Breast epithelium (tissue), 3 donors: ENCODE measurements at regions not wholly inside any gene's neighbourhood (a gene's known extent, or its start where the extent isn't known, plus 50 kb on each side); places are given as distances from the start of the nearest gene placed in this dataset.

Source experiments
- CTCF ChIP-seq, 3 donors: fragments of 450-650 bp; IDR thresholded peaks; one replicate each; pipeline ENCODE4 v1.5.1; 2016 to 2017; ENCODE audit warnings: antibody characterized with exemption in 3 of 3, mild to moderate bottlenecking in 3 of 3, moderate library complexity in 3 of 3
- POLR2A ChIP-seq: fragments of 450-650 bp; IDR thresholded peaks from one replicate; pipeline ENCODE4 v1.6.1; 2016; ENCODE audit warnings: antibody characterized with exemption, mild to moderate bottlenecking, moderate library complexity
- POLR2AphosphoS5 ChIP-seq, 3 donors: sonication (generic); formaldehyde crosslinking; IDR thresholded peaks; one replicate each; pipeline ENCODE4 v1.6.1; 2017; ENCODE audit warnings: antibody characterized with exemption in 3 of 3

GRCh38 chr7:46852795-46853194 is 729.1 kb downstream of the TNS3 start:
- TF ChIP-seq POLR2AphosphoS5 (IDR thresholded peaks at IDR 0.05) (no peak), CTCF (IDR thresholded peaks at IDR 0.05) (no peak), POLR2A (no peak)
